NCI-H1092 treated with DMSO at 0.1 percent for 48 hours (cell line): ENCODE measurements at regions not wholly inside any gene's neighbourhood (a gene's known extent, or its start where the extent isn't known, plus 50 kb on each side); places are given as distances from the start of the nearest gene placed in this dataset.
"Not testable (repeated sequence)": the region's sequence is repeated elsewhere in the genome, so short reads cannot be mapped to it uniquely, and the experiment has no call there.

Experiments
- DNase-seq: peaks from one replicate; lab custom pipeline; 2025; lab: John Stamatoyannopoulos, UW

DNA sequence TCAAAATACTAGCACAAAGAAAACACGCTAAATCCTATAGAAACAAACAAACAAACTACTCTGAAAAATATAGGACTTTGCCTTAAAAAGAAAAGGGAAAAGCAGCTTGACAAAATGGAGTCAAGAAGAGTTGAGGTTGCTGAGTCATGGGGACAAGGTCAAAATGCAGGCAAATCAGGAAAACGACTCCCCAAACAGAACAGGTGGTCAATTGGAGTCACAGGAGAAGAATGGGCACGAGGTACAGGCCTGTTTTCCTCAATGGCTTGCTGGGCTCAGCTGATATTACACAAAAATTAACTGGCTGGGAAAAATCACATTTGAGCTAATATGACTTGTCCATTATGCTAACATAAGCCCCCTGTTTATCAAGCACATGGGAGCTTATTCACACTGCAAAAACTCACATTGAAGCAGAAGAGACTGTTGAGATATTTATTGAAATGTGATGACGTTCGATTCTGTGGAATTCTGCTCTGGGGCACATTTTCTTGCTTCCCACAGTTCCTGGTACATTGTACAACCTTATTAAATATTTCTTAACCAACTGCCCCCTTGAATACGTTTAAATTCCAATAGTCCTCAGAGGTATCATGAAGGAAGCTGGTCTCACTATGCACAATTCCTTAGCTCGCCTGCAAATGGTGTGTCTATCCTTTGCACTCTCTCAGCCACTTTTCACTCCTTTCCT is 1622.1 kb downstream of the STIM2 start:
- DNase-seq: no peak

DNA sequence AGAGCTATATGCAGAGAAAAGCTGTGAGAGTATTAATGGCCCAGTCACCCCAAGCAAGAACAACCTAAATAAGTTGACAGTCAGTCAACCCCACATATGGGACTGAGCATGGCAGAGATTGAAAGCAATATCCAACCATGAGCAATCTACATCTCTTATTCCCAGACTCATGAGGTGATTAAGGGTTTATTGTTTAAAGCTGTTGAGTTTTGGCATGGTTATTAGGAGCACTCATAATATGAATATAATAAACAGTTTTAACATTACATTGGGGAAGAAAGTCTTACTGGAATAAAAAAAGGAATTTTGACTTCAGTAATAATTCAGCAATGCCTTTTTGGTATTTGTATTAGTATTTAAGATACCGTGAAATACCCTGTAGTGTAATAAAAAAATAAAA is 1627.4 kb downstream of the STIM2 start:
- no peak for DNase-seq

DNA sequence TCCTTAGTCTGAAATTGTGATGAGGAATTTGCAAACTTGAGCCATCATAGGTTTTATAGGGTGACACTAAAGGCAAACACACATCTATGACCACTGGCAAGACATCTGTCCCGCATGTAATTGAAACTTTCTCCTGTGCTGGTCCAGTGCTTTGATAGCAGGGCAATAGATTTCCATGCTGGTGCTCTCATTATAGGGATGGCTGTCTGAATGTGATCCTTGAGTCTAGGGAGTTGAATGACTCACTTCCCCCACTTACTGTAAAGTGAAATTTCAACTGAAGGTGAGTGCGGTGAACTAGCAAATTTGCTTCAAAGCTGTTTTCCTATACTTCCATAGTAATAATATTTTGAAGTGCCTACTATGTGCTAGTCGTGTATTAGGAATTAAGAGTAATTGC is 1630.0 kb downstream of the STIM2 start:
- DNase-seq: no peak

DNA sequence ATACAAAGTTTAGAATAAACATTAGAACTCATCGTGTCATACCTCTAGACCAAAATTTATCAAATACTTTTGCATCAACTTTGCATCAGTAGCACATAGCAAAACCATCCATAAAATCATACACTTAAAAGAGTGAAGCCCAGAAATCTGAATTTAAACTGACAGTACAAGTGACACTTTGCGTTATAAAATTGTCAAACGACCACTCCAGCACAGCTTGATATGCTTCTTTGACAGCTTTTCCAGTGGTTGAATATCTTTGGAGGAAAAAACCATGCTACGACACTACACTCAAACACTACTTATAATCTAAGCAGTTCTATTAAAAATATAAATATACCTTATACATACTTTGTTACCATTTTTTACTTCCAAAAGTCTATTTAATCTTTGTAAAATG is 1644.4 kb downstream of the STIM2 start:
- DNase-seq: no peak

DNA sequence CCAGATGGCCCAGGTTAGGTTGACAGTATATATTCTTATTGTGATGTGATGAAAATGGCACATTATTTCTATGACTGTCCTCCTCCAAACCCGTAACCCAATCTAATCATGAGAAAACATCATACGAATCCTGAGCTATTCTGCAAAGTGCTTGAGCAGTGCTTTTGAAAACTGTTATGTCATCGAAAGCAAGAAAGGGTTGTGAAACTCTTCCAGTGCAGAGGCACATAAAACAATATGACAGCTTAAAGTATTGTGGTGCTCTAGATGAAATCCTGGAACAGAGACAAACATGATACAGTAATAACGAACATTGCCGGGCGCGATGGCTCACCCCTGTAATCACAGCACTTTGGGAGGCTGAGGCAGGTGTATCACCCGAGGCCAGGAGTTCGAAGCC is 1648.0 kb downstream of the STIM2 start:
- no peak for DNase-seq

DNA sequence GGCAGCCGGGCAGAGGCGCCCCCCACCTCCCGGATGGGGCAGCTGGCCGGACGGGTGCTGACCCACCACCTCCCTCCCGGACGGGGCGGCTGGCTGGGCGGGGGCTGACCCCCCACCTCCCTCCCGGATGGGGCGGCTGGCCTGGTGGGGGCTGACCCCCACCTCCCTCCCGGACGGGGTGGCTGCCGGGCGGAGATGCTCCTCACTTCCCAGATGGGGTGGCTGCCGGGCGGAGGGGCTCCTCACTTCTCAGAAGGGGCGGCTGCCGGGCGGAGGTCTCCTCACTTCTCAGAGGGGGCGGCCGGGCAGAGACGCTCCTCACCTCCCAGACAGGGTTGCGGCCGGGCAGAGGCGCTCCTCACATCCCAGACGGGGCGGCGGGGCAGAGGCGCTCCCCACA is 1654.1 kb downstream of the STIM2 start:
- not testable (repeated sequence) for DNase-seq

DNA sequence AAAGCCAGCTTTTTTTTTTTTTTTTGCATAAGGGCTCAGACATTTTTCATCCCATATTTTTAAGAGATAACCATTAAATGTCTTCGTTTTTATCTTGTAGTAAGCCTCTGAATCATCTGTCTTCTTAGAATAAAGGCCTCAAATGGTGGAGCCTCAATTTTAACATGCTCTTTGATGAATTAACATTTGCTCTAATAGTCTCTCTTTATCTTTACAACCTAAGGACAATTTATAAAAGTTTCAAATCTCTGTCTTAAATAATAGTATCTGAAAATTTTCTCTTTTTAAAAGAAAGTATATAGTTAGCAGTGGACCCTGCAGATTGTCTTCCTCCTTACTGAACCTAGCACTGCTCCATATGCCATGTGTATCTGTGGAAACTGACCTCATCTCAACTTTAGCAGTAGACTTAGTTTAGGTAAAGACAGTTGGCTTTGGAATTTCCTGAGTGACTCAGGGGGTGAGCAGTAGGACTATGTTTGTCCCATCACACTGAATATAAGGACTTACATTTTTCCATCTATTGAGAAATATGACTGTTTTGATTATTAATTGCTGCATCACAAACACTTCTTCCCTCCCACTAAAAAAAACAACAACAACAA is 1658.0 kb downstream of the STIM2 start:
- no peak for DNase-seq

DNA sequence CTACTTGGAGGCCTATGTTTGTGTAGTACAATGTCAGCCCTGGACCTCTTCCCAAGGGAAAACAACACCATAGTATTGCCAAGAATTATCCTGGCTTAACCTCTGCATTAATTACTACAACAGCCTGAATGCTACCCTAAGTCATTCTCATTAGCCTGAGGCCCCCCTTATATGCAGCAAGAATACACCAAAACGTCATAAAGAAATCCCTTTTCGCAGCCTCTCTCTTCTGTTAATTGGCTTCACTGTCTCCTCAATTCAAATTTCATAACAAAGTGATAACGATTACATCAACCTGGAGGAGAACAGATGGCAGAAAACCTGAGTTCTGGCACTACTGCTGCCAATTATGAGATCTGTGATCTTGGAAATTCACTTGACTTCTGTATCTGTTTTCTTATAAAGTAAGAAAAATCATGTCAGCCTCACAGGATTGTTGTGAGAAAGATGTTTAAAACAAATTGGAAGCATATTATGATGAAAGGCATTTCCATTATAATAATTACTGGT is 1663.1 kb downstream of the STIM2 start:
- no peak for DNase-seq

DNA sequence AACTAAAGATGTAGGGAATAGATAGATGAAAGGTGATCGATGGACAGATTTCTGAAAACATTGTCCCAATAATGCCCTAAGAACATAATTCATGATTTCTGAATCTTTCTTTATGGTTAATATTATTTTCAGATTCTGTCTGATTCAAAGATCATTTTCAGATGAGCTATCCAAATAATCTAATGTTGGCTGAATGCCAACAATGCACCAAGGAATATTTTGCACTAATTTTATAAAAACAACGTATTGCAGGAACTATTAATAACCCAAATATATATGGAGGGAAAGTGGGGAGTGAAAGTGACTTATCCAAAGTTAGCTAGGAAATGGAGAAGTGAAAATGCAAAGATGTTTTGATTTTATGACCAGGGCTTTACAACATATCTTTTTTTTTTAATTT is 1675.5 kb downstream of the STIM2 start:
- no peak for DNase-seq

DNA sequence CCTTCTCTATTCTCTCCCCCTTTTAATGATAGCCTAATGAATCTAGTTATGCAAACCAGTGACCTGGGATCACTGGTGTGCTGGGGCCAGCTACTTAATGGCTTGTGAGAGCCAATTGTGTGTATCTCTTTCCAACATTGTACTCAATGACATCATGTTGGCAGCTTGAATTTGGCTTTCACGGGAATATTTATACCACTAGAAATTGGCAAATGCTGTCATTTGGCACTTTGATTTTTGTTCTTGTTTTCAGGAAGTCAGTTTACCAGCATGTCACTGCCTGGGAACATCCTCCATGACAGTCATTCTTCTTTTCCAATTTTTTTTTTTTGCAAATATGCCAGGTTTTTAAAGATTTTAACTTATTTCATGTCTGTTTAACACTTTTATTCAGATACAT is 1685.3 kb downstream of the STIM2 start:
- no peak for DNase-seq

DNA sequence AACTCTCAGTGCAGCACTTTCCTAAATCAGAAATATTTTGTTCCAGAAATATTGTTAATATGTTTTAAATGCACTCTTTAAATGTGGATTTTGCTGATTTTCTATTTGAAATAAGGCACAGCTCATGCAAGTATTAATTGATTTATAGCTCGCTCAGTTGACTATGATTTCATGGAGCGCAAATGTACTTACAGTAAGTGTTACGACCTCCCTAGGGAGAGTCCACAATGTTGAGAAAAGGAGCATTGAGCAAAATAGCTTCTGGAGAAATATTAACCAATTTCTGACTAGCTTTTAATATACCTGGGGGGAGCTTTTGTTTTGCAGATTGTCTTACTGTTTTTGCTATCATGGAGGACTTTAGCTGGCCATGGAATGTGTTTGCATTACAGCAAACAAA is 1687.5 kb downstream of the STIM2 start:
- DNase-seq: no peak

DNA sequence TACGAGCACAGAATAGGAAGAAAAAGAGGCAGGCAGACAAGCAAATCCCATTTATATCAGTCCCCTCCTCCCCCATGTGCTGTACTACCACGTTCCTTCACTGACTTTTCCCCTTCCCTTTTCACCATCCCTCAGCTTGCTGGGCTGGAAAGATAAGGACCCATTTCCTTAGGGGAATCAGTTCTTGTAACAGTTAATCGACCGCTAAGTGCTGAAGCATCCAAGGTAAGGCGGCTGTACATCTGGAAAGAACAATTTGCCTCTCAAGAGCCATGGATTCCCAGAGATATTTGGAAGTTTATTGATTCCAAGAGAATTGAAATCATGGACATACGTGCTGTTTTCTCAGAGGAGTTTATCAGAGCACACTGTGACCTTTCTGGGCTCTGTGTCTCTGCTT is 1688.0 kb downstream of the STIM2 start:
- DNase-seq: no peak

DNA sequence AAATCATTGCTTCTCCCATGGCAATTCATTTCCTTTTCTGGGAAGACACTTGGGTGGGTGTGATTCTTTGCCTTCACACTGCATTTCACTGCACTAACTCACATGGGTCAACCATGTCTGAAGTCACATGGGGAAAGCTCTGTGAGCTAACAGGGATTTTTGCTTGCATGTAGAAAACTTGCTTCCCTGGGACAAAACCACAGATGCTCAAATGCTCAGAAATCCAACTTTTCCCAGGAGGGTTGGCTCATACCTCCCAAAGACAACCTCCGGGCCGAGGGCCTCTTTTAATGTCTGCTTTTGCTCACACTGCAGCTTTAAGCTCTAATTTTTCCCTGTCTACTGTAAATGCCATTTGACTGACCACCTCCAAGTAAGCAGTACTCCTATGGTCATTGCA is 1695.2 kb downstream of the STIM2 start:
- DNase-seq: no peak

DNA sequence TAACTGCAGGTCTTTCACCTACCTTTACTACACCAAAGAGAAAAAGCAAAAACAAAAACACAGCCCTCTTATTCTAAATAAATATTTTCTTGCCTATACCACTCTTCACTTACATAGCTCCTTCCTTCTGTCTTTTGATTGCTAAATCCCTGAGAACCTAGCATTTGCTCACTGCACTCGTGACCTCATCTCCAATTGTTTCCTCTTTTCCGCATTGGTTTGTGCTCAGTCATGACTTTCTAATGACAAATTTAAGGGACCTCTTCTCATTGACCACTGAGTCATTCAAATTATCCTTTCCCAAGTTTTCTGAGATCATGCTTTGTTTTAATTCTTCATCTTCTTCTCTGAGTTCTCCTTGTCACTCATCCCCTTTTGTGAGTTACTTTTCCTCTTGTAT is 1697.1 kb downstream of the STIM2 start:
- no peak for DNase-seq

DNA sequence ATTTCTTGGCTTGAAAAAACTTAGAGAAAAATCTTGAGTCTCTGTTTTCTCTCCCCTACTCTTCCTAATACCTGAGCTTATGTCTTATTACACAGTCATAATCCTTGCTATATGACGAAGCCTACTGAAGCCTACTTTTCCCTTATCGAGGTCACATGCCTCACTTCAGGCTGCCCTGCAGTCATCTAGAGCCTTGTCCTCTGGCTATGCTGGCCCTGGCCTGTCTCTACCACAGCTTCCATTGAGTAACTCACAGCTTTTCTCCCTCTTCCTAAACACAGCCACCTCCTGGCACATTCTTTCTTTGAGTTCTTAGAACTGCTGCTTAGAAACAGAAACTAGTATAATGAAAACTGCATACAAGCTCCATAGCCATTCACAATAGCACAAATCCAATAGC is 1698.3 kb downstream of the STIM2 start:
- DNase-seq: no peak

DNA sequence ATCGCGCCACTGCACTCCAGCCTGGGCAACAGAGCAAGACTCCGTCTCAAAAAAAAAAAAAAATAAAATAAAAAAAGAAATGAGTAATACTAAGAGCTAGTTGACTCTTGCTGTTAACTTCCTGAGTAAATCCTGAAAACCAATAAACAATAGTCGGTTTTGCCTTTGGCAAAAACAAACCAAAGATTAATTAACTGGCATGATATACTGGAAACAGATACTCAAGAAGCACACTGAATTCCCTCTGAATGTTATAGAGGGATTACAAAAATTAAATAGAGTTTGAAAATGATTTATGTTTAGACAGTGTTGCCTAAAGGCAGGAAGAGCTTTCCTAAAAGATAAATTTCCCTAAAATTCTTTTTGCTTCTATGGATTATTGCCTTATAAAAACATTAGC is 1702.3 kb downstream of the STIM2 start:
- no peak for DNase-seq

DNA sequence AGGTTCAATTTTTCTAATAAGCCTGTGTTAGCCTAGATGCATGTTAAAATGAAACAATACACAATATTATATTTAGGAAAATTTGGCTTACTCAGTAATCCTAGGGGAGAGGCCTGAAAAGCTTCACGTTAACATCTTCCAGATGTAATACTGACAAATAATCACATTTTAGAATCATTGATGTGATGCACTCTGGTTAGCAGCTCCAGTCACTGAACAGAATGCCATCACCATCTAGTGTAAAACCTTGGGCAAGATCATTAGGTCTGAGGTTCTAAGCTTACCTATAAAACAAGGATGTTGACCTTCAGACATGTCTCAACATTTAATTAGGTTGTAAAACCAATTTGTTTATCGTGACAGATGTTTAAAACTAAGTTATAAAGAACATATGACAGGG is 1704.8 kb downstream of the STIM2 start:
- no peak for DNase-seq

DNA sequence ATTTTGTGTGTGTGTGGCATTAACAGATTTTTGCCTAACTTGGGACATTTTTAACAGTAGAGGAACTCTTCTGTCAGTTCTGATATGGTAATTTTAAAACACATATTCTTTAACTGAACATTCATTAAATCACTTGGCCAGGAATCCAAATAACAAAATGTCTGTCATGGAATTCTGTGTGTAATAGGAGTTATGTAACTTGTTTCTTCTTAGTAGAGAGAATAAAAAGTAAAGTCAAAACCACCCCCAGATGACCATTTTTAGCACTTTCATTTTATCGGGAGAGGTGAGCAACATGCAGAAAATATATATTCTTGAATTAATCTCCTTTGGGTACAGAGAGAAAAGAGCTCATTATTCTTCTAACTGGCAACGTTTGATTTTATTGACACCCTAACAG is 1740.3 kb downstream of the STIM2 start:
- no peak for DNase-seq

DNA sequence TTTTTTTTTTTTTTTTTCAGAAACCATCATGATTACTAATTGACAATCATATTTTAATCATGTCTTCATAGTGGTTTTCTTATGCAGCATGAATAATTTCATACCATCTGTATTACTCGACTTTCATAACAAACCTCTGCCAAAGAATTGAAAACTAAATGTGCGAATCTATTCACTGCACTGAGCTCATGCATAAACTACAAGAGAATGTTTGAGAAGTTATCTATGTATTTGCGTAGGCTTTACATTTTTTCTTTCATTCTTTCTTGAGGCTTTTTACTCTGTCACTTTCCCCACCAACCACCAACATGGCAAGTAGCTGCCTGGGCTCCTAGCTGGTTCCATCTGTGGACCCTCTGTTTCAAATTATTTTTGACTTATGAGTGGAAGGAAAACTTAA is 1761.0 kb downstream of the STIM2 start:
- no peak for DNase-seq

DNA sequence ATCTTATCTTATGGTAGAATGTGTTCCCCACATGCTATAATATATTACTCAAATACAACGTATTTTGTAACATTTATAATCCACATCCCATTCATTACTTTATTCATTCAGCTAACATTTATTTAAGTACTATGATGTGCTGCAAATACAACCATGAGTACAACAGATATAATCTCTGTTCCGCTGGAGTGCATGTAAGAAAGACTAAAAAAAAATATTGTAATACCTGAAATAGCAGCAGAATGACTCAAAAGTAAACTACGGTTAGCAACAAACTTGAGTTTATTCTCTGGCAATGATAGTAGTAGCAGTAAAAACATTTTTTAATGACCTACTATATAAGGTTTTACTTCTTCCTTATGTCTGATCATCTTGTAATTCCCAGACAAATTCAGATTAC is 1776.3 kb downstream of the STIM2 start:
- DNase-seq: no peak

DNA sequence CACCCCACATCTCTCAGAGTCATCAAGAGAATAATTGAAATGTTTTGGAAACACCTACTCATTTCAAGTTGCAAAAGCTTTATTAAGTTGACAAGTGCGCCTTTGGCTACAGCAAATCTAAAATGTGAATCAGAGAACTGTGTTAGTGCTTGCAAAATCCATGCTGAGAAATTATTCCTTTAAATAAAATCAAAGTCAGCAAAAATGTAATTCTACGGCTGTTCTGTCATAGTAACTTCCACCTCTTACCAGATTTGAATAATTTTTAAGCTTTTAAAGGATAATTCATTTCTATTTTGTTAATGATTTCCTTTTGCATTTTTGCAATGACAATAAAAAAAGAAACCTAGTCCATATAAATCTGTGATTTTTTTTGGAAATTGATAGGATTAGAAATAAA is 1779.1 kb downstream of the STIM2 start:
- no peak for DNase-seq

DNA sequence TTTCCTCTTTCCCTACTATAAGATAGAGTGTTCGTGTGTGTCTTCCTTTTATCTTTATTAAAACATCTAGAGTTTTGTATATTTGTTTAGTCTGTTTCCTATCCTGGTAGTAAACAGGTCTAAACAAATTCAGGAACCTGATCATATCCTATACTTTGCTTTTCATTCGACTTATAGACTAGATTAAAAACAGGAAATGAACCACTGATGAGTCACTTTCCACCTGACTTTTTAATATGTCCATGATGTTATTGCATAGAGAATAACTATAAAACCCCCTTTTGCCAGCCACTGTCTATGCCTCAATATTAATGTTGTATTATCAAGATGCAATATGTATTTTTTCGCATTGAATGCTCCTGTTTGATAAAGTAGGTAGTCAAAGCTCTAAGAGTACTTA is 1794.0 kb downstream of the STIM2 start:
- no peak for DNase-seq

DNA sequence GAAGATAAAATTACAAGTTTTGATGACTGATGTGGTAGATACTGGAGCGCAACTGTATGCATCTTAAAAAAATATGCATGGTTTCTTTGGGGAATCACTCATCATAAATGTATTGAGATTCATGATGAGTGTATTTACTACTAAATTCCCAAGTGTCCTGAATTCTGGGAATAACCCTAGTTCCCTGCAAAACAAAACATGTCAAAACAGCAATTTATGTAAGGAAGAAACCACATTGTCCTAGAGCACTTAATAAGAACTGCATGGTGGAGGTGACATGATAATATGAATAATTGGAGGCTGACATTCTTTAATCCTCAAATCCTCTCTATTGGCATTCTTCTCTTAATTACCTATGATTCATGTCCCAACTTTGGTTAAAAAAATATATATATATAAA is 1804.7 kb downstream of the STIM2 start:
- DNase-seq: no peak

DNA sequence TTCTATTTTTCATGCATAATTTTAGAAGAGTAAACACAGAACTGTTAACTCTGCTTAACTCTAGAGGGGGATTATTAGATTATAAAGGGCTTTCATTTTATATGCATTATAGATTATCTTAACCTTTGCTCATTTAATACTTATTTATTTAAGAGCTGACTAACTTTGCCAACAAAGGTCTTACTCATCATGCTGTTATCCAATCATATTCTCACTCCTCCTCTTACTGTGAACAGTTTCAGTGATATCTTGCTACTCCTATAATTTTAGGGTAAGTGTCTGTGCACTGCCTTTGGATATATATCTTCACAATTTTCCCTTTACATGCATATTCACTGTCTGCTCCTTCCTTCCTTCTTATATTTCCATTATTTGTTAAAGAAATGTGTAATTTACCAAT is 1814.9 kb downstream of the STIM2 start:
- DNase-seq: no peak
